OCI-LY3 (cell line): ENCODE measurements at regions not wholly inside any gene's neighbourhood (a gene's known extent, or its start where the extent isn't known, plus 50 kb on each side); places are given as distances from the start of the nearest gene placed in this dataset.

Experiments used
- H2AFZ ChIP-seq: fragments of 200-600, 300-600 bp; shearing (Covaris generic); 2 replicates; pipeline ENCODE4 v1.6.0; 2014; ENCODE audit warnings: antibody characterized with exemption, low read depth, low read length
- H3K27ac ChIP-seq: fragments of 200-600, 300-600 bp; sonication (generic); 2 replicates; pipeline ENCODE4 v1.5.1; 2014; ENCODE audit warnings: mild to moderate bottlenecking, low read length, moderate library complexity, mixed read lengths
- H3K27me3 ChIP-seq: fragments of 200-600, 300-600 bp; sonication (generic); 2 replicates; pipeline ENCODE4 v1.6.1; 2014; ENCODE audit warnings: low read depth, low read length, mixed read lengths
- H3K36me3 ChIP-seq: fragments of 200-600, 300-600 bp; sonication (generic); replicated peaks from 2 replicates; pipeline ENCODE3; 2014; ENCODE audit warnings: low read depth, low read length, mixed read lengths
- H3K4me1 ChIP-seq: fragments of 300-600, 200-600 bp; sonication (generic); 2 replicates; pipeline ENCODE4 v1.6.1; 2014; ENCODE audit warnings: low read length, mixed read lengths
- H3K4me2 ChIP-seq: fragments of 200-600, 300-600 bp; sonication (generic); 2 replicates; pipeline ENCODE4 v1.6.1; 2014; ENCODE audit warnings: low read length, mixed read lengths
- H3K4me3 ChIP-seq: fragments of 300-600, 200-600 bp; sonication (generic); 2 replicates; pipeline ENCODE4 v1.5.1; 2014; ENCODE audit warnings: antibody characterized with exemption, mild to moderate bottlenecking, low read length, moderate library complexity
- H3K79me2 ChIP-seq: fragments of 300-600, 200-600 bp; shearing (Covaris generic); 2 replicates; pipeline ENCODE4 v1.6.1; 2014; ENCODE audit warnings: mild to moderate bottlenecking, low read length, mixed read lengths
- H3K9ac ChIP-seq: fragments of 300-600, 200-600 bp; shearing (Covaris generic); 2 replicates; pipeline ENCODE4 v1.6.0; 2014; ENCODE audit warnings: mild to moderate bottlenecking, low read length, moderate library complexity
- H3K9me3 ChIP-seq: fragments of 200-600, 300-600 bp; shearing (Covaris generic); 2 replicates; pipeline ENCODE4 v1.6.1; 2014; ENCODE audit warnings: low read length, mixed read lengths; ENCODE audit not compliant: insufficient read depth
- H4K20me1 ChIP-seq: fragments of 200-600, 300-600 bp; sonication (generic); 2 replicates; pipeline ENCODE4 v1.6.1; 2016; ENCODE audit warnings: low read length, mixed read lengths; ENCODE audit not compliant: insufficient read depth
- EZH2phosphoT487 ChIP-seq: fragments of 200-600 bp; shearing (Covaris generic); IDR thresholded peaks from 2 replicates; pipeline ENCODE4 v1.6.1; 2018; ENCODE audit warnings: antibody characterized with exemption, mixed run types, low read depth
- TF ChIP-seq, protein P1 (sequence below): fragments of 200-600, 300-600 bp; sonication (generic); IDR thresholded peaks from 2 replicates; pipeline ENCODE4 v1.5.1; 2014; ENCODE audit warnings: antibody characterized with exemption, low read length, low read depth

DNA sequence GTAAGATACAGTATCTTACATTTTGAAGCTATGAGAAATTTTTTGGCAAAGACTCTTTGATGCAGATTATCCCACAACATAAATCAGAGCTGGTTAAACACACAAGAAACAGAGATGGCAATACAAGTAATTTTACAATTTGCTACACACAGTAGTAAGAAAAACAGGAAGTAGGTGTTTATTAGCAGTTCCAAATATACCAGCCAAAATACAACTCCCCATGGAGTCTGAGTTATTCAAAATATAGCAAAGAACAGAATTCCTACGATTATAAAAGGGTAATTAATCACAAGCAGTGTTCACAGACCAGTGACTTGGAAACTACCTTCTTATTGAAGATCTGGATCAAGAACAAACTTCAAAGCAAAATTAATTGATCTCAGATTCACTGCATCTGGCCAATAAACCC lies 83.9 kb downstream of the BMP4 start:
- no peak overlapping the region for H3K4me3 ChIP-seq
- H3K79me2 ChIP-seq: no peaks in the 10 kb centered on the region
- H3K4me1 ChIP-seq: no peaks in the 10 kb centered on the region
- TF ChIP-seq, protein P1, sequence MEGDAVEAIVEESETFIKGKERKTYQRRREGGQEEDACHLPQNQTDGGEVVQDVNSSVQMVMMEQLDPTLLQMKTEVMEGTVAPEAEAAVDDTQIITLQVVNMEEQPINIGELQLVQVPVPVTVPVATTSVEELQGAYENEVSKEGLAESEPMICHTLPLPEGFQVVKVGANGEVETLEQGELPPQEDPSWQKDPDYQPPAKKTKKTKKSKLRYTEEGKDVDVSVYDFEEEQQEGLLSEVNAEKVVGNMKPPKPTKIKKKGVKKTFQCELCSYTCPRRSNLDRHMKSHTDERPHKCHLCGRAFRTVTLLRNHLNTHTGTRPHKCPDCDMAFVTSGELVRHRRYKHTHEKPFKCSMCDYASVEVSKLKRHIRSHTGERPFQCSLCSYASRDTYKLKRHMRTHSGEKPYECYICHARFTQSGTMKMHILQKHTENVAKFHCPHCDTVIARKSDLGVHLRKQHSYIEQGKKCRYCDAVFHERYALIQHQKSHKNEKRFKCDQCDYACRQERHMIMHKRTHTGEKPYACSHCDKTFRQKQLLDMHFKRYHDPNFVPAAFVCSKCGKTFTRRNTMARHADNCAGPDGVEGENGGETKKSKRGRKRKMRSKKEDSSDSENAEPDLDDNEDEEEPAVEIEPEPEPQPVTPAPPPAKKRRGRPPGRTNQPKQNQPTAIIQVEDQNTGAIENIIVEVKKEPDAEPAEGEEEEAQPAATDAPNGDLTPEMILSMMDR: no peak
- no peak for TF ChIP-seq EZH2phosphoT487
- H3K36me3 ChIP-seq: no peaks in the 10 kb centered on the region
- no peaks in the 10 kb centered on the region for H3K9me3 ChIP-seq
- H3K9ac ChIP-seq: no peak overlapping the region
- H3K27me3 ChIP-seq: no peaks in the 10 kb centered on the region
- H3K4me2 ChIP-seq: no peak overlapping the region
- H3K27ac ChIP-seq: no peak overlapping the region
- no peak overlapping the region for H2AFZ ChIP-seq
- no peaks in the 10 kb centered on the region for H4K20me1 ChIP-seq

DNA sequence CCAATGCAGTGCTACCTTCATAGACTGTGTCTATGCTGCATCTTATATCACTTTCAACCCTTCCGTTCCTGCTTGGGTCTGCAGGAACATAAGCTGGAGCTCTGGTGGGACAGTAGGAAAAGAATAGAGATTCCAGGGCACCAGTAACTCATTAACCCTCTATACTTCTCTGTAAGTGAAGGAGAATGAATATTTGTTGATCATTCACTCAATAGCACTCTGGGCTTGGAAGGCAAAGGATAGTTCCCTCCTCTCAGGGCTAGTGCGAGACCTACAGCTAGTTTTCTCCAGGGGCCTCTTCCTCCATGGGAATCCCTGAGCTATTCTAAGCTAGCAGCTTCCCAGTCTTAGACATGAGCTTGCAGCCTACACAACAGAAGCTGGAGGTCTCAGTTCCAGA lies 84.7 kb downstream of the BMP4 start:
- Histone ChIP-seq H3K9me3 (no peaks in the 10 kb centered on the region), H3K9ac (no peak overlapping the region), H3K4me2 (no peak overlapping the region), H3K4me1 (no peaks in the 10 kb centered on the region), H3K27ac (no peak overlapping the region), H3K79me2 (no peaks in the 10 kb centered on the region), H3K36me3 (no peaks in the 10 kb centered on the region), H4K20me1 (no peaks in the 10 kb centered on the region), H3K27me3 (no peaks in the 10 kb centered on the region), H3K4me3 (no peak overlapping the region), H2AFZ (no peak overlapping the region)
- no peak for TF ChIP-seq EZH2phosphoT487
- TF ChIP-seq, protein P1: no peak

DNA sequence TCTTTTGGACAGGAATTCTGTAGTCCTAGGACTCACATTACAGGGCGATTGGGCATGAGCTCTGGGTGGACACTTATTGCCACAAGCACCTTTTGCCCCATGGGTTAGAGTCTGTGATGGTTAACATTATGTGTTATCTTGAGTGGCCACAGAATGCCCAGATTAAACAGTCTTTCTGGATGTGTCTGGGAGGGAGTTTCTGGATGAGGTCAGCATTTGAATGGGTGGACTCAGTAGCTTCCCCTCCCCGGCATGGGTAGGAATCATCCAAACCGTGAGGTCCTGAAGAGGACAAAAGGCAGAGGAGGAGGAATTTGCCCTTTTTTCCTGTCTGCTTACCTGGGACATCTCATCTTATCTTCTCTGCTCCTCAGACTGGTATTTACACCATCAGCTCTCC lies 85.6 kb downstream of the BMP4 start:
- H4K20me1 ChIP-seq: no peaks in the 10 kb centered on the region
- H3K4me3 ChIP-seq: no peak overlapping the region
- TF ChIP-seq, protein P1: no peak

DNA sequence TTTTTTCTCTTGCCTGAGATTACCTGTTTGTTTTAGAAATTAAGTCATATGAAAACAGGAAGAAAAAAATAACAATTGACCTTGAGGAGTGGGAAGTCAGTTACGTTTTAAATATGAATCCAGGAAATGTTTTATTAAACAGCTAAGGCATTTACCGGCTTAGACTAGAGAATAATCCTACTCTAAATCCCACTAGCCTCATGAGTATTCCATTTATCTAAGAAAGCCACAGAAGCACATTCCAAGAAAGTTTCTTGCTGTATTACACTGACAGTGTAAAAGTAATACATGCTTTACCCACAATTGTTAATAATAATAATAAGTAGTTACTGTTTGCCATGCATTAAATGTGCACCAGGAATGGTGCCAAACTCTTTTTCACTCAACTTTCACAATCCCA lies 90.9 kb downstream of the BMP4 start:
- no peaks in the 10 kb centered on the region for H3K27me3 ChIP-seq
- no peaks in the 10 kb centered on the region for H3K4me1 ChIP-seq
- no peak overlapping the region for H2AFZ ChIP-seq
- H3K79me2 ChIP-seq: no peaks in the 10 kb centered on the region
- H3K9ac ChIP-seq: no peak overlapping the region
- no peaks in the 10 kb centered on the region for H3K36me3 ChIP-seq
- no peak overlapping the region for H3K4me3 ChIP-seq
- no peak overlapping the region for H3K27ac ChIP-seq
- H3K4me2 ChIP-seq: no peak overlapping the region
- TF ChIP-seq EZH2phosphoT487: no peak
- TF ChIP-seq, protein P1: no peak
- H4K20me1 ChIP-seq: no peaks in the 10 kb centered on the region
- H3K9me3 ChIP-seq: no peaks in the 10 kb centered on the region

More for the DNA sequence above, 85.6 kb downstream of the BMP4 start:
- Histone ChIP-seq H2AFZ (no peak overlapping the region), H3K4me2 (no peak overlapping the region), H3K4me1 (no peaks in the 10 kb centered on the region), H3K79me2 (no peaks in the 10 kb centered on the region), H3K27me3 (no peaks in the 10 kb centered on the region), H3K27ac (no peak overlapping the region), H3K9me3 (no peaks in the 10 kb centered on the region), H3K9ac (no peak overlapping the region), H3K36me3 (no peaks in the 10 kb centered on the region)
